GM18951 (cell line): ENCODE measurements at regions not wholly inside any gene's neighbourhood (a gene's known extent, or its start where the extent isn't known, plus 50 kb on each side); places are given as distances from the start of the nearest gene placed in this dataset.
"Not testable (repeated sequence)": the region's sequence is repeated elsewhere in the genome, so short reads cannot be mapped to it uniquely, and the experiment has no call there.

Experiments used
- POLR2A ChIP-seq: IDR thresholded peaks from 4 replicates; pipeline ENCODE4 v1.6.1; 2011; ENCODE audit warnings: mild to moderate bottlenecking; ENCODE audit not compliant: insufficient read length, insufficient read depth; ENCODE audit errors: extremely low read depth
- in situ Hi-C: fragments of 300-500 bp; cut with MboI; formaldehyde crosslinking; loops from one replicate; pipeline ENCODE4 v1.12.0; 2022; ENCODE audit warnings: low sequenced_read_pairs, mixed read lengths, inconsistent platforms; ENCODE audit not compliant: unreplicated experiment

GRCh38 chr7:124269774-124270173 is 236.9 kb upstream of the TMEM229A start:
- in situ Hi-C loops: no loop called here
- no peak for TF ChIP-seq POLR2A

- no peak for TF ChIP-seq POLR2A
- in situ Hi-C loops: no loop called here
These were observed 234.3 kb upstream of the TMEM229A start for GRCh38 chr7:124267154-124267553.

- in situ Hi-C loops: no loop called here
- no peak for TF ChIP-seq POLR2A
These were observed 230.5 kb upstream of the TMEM229A start for GRCh38 chr7:124263232-124263827.

GRCh38 chr7:124261710-124262109 is 228.8 kb upstream of the TMEM229A start:
- in situ Hi-C loops: no loop called here
- TF ChIP-seq POLR2A: no peak

- in situ Hi-C loops: no loop called here
- TF ChIP-seq POLR2A: no peak
These were observed 224.9 kb upstream of the TMEM229A start for GRCh38 chr7:124257638-124258308.

- TF ChIP-seq POLR2A: no peak
- in situ Hi-C loops: no loop called here
These were observed 222.3 kb upstream of the TMEM229A start for GRCh38 chr7:124255041-124255655.

- no peak for TF ChIP-seq POLR2A
- in situ Hi-C loops: no loop called here
These were observed 221.5 kb upstream of the TMEM229A start for GRCh38 chr7:124254396-124254795.

- no peak for TF ChIP-seq POLR2A
- in situ Hi-C loops: no loop called here
These were observed 218.8 kb upstream of the TMEM229A start for GRCh38 chr7:124251636-124252035.

- in situ Hi-C loops: no loop called here
- no peak for TF ChIP-seq POLR2A
These were observed 217.6 kb upstream of the TMEM229A start for GRCh38 chr7:124250297-124251034.

GRCh38 chr7:124247691-124248090 is 214.8 kb upstream of the TMEM229A start:
- TF ChIP-seq POLR2A: no peak
- in situ Hi-C loops: no loop called here

GRCh38 chr7:124246262-124246863 is 213.5 kb upstream of the TMEM229A start:
- no peak for TF ChIP-seq POLR2A
- in situ Hi-C loops: no loop called here

- in situ Hi-C loops: not testable (repeated sequence)
These were observed 211.6 kb upstream of the TMEM229A start for GRCh38 chr7:124244469-124244868.

GRCh38 chr7:124219681-124220080 is 186.8 kb upstream of the TMEM229A start:
- TF ChIP-seq POLR2A: no peak
- in situ Hi-C loops: no loop called here
